Gastrocnemius medialis (tissue), 4 donors: ENCODE measurements at regions not wholly inside any gene's neighbourhood (a gene's known extent, or its start where the extent isn't known, plus 50 kb on each side); places are given as distances from the start of the nearest gene placed in this dataset.

Source experiments
- ATAC-seq, 2 donors: fragments of 150-250 bp; one replicate each; pipeline ENCODE4 v1.9.1; 2016
- DNase-seq, 2 donors: peaks; one replicate each; pipeline ENCODE4 v3.0.0-alpha.2; 2019
- H3K27ac ChIP-seq, 4 donors: fragments of 200-600 bp; sonication (generic); 1 replicate in 1 of 4; 2 replicates in 3 of 4; pipeline ENCODE4 v1.5.1; 2016 to 2018; ENCODE audit warnings: mild to moderate bottlenecking in 2 of 4, moderate library complexity in 1 of 4
- H3K27me3 ChIP-seq, 3 donors: fragments of 200-600 bp; sonication (generic) in 2 of 3; 1 replicate in 1 of 3; 2 replicates in 2 of 3; pipeline versions ENCODE4 v1.5.1 to v1.6.0; 2016 to 2019; ENCODE audit warnings: mild to moderate bottlenecking in 1 of 3, moderate library complexity in 1 of 3
- H3K36me3 ChIP-seq, 2 donors: fragments of 200-600 bp; sonication (generic) in 1 of 2; one replicate each; pipeline ENCODE4 v1.5.1; 2017 to 2018
- H3K4me1 ChIP-seq, 2 donors: fragments of 200-600 bp; sonication (generic) in 1 of 2; one replicate each; pipeline ENCODE4 v1.5.1; 2016 to 2017; ENCODE audit warnings: mild to moderate bottlenecking in 2 of 2
- H3K4me3 ChIP-seq, 4 donors: fragments of 200-600 bp; sonication (generic) in 3 of 4; 1 replicate in 1 of 4; 2 replicates in 3 of 4; pipeline ENCODE4 v1.5.1; 2016 to 2019; ENCODE audit warnings: mild to moderate bottlenecking in 2 of 4
- H3K9me3 ChIP-seq, 3 donors: fragments of 200-600 bp; sonication (generic) in 2 of 3; 1 replicate in 1 of 3; 2 replicates in 2 of 3; pipeline ENCODE4 v1.5.1; 2016 to 2019
- POLR2A ChIP-seq, 2 donors: fragments of 450-650 bp; IDR thresholded peaks; one replicate each; pipeline ENCODE4 v1.6.1; 2017; ENCODE audit warnings: antibody characterized with exemption in 2 of 2, mild to moderate bottlenecking in 2 of 2, moderate library complexity in 2 of 2
- in situ Hi-C, 4 donors: fragments of 200-750 bp; cut with MboI; loops; one replicate each; pipeline versions ENCODE4 v1.15.0 to v1.8.0; 2017; ENCODE audit warnings: low sequenced_read_pairs in 4 of 4
- intact Hi-C: fragments of 100-400 bp; cut with DNase I; formaldehyde crosslinking; loops from one replicate; pipeline ENCODE4 v1.15.1; 2023; ENCODE audit warnings: low total_unique reads
- TF ChIP-seq, protein P1 (sequence below), 5 experiments: fragments of 450-650 bp in 3 of 5; fragments of 200-600 bp in 2 of 5; sonication (generic) in 2 of 5; IDR thresholded peaks in 4 of 5; conservative IDR thresholded peaks in 1 of 5; 1 replicate in 4 of 5; 2 replicates in 1 of 5; pipeline ENCODE4 v1.5.1; 2016 to 2019; ENCODE audit warnings: antibody characterized with exemption in 5 of 5, mild to moderate bottlenecking in 3 of 5, moderate library complexity in 3 of 5

DNA sequence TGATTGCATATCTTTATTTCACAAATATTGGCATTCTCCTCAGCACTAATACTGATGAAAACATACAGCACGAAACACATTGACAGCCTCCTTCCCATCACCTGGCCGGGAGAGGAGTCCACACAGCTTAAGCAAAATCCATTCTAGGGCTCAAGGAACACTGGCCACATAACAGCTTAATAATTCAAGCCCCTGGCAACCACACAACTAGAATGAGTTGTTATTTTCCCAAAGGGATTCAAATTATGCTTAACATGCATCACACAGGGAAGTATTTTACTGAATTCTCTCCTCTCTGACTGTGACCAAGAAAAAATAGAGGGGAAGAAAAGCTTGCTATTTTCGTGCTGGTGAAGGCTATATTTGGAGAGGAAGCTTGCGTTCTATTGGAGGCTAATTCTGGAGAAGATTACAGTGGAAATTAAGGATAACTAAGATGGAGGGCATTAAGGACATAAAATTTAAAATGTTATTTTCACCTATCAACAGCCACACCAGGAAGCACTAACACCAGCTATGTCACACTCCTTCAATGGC is 198.5 kb downstream of the ADGRG6 start:
- TF ChIP-seq, protein P1, sequence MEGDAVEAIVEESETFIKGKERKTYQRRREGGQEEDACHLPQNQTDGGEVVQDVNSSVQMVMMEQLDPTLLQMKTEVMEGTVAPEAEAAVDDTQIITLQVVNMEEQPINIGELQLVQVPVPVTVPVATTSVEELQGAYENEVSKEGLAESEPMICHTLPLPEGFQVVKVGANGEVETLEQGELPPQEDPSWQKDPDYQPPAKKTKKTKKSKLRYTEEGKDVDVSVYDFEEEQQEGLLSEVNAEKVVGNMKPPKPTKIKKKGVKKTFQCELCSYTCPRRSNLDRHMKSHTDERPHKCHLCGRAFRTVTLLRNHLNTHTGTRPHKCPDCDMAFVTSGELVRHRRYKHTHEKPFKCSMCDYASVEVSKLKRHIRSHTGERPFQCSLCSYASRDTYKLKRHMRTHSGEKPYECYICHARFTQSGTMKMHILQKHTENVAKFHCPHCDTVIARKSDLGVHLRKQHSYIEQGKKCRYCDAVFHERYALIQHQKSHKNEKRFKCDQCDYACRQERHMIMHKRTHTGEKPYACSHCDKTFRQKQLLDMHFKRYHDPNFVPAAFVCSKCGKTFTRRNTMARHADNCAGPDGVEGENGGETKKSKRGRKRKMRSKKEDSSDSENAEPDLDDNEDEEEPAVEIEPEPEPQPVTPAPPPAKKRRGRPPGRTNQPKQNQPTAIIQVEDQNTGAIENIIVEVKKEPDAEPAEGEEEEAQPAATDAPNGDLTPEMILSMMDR (IDR thresholded peaks at IDR 0.05 in 4 of 5, conservative IDR thresholded peaks at IDR 0.05 in 1 of 5), result no peak
- TF ChIP-seq POLR2A (IDR thresholded peaks at IDR 0.05), result no peak
- intact Hi-C loops, result no loop called here
- no peak for ATAC-seq

GRCh38 chr6:142501795-142502194 is 200.0 kb downstream of the ADGRG6 start:
- DNase-seq (no peak), ATAC-seq (no peak)
- in situ Hi-C loops, result no loop called here
- no peaks in the 10 kb centered on the region for H3K27me3 ChIP-seq
- no peaks in the 10 kb centered on the region for H3K9me3 ChIP-seq
- TF ChIP-seq POLR2A (IDR thresholded peaks at IDR 0.05), result no peak
- TF ChIP-seq, protein P1 (IDR thresholded peaks at IDR 0.05 in 4 of 5, conservative IDR thresholded peaks at IDR 0.05 in 1 of 5), result no peak
- intact Hi-C loops, result no loop called here
- H3K36me3 ChIP-seq, result no peaks in the 10 kb centered on the region
- no peak overlapping the region for H3K27ac ChIP-seq
- no peaks in the 10 kb centered on the region for H3K4me1 ChIP-seq
- no peak overlapping the region for H3K4me3 ChIP-seq

More for the DNA sequence above, 198.5 kb downstream of the ADGRG6 start:
- in situ Hi-C loops, result no loop called here
- Histone ChIP-seq H3K9me3 (no peaks in the 10 kb centered on the region), H3K27ac (no peak overlapping the region), H3K4me3 (no peak overlapping the region), H3K36me3 (no peaks in the 10 kb centered on the region), H3K27me3 (no peaks in the 10 kb centered on the region), H3K4me1 (no peaks in the 10 kb centered on the region)
- no peak for DNase-seq

DNA sequence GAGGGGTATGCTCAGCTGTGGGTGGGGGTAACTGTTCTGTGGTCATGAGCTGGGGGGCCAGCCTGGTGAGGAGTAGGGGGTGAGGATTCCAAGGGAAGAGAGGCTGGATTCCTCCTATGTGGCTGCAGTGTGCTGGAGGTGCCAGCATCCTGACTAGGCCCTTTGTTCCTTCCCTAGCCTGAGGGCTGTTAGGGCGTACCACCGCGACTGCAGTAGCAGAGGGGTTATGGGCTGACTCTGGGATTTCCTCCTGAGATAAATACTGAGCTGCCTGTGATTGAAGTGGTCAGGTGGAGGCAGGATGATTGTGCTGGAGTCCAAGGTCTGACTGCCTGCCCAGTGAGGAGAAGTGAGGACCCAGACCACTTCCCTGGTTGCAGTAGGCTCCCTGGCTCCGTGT is 205.3 kb downstream of the ADGRG6 start:
- H3K36me3 ChIP-seq, result no peaks in the 10 kb centered on the region
- DNase-seq (no peak), ATAC-seq (no peak)
- H3K27ac ChIP-seq, result no peak overlapping the region
- intact Hi-C loops, result no loop called here
- H3K9me3 ChIP-seq, result no peaks in the 10 kb centered on the region
- in situ Hi-C loops, result no loop called here
- no peak overlapping the region for H3K4me3 ChIP-seq
- no peaks in the 10 kb centered on the region for H3K4me1 ChIP-seq
- H3K27me3 ChIP-seq, result no peaks in the 10 kb centered on the region
- TF ChIP-seq POLR2A (IDR thresholded peaks at IDR 0.05), result no peak
- TF ChIP-seq, protein P1 (IDR thresholded peaks at IDR 0.05 in 4 of 5, conservative IDR thresholded peaks at IDR 0.05 in 1 of 5), result no peak

- ATAC-seq, result no peak
- H3K9me3 ChIP-seq, result no peaks in the 10 kb centered on the region
- no peaks in the 10 kb centered on the region for H3K27me3 ChIP-seq
- in situ Hi-C loops, result no loop called here
- no peaks in the 10 kb centered on the region for H3K36me3 ChIP-seq
- no peak for DNase-seq
- no peak overlapping the region for H3K27ac ChIP-seq
- H3K4me1 ChIP-seq, result no peaks in the 10 kb centered on the region
- intact Hi-C loops, result no loop called here
- TF ChIP-seq, protein P1 (IDR thresholded peaks at IDR 0.05 in 4 of 5, conservative IDR thresholded peaks at IDR 0.05 in 1 of 5), result no peak
- no peak for TF ChIP-seq POLR2A (IDR thresholded peaks at IDR 0.05)
- no peak overlapping the region for H3K4me3 ChIP-seq
These were observed 208.4 kb downstream of the ADGRG6 start for GRCh38 chr6:142510211-142510610.

GRCh38 chr6:142518126-142518525 is 216.3 kb downstream of the ADGRG6 start:
- no peaks in the 10 kb centered on the region for H3K9me3 ChIP-seq
- ATAC-seq (no peak), DNase-seq (no peak)
- H3K36me3 ChIP-seq, result no peaks in the 10 kb centered on the region
- TF ChIP-seq, protein P1 (IDR thresholded peaks at IDR 0.05 in 4 of 5, conservative IDR thresholded peaks at IDR 0.05 in 1 of 5), result no peak
- no peak for TF ChIP-seq POLR2A (IDR thresholded peaks at IDR 0.05)
- in situ Hi-C loops (no loop called here), intact Hi-C loops (no loop called here)
- no peak overlapping the region for H3K4me3 ChIP-seq
- H3K27ac ChIP-seq, result no peak overlapping the region
- H3K4me1 ChIP-seq, result no peaks in the 10 kb centered on the region
- no peaks in the 10 kb centered on the region for H3K27me3 ChIP-seq
